GM19025 (cell line): ENCODE measurements at regions not wholly inside any gene's neighbourhood (a gene's known extent, or its start where the extent isn't known, plus 50 kb on each side); places are given as distances from the start of the nearest gene placed in this dataset.

Experiments
- ATAC-seq: cut with Tn5 transposase; IDR thresholded peaks from one replicate; pipeline ENCODE4 v1.9.1; 2021; ENCODE audit warnings: mild to moderate bottlenecking, low read depth, moderate library complexity; ENCODE audit not compliant: unreplicated experiment

DNA sequence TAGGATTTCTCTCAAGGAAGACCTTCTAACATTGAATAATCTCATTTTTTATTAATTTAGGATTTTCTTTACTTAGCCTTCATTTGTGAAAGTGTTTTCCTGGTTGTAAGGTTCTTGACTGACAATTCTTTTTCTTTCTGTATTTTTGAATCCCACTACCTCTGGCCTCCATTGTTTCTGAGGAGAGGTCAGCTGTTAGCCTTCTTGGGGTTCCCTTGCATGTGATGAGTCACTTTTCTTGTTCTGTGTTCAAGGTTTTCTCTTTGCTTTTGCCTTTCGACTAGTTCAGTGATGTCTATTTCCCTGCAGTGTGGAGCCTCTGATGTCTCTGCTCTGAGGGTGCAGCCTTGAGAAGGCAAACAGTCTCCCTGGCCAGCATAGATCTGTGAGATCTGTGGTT is 304.1 kb upstream of the ZNF32 start:
- ATAC-seq: no peak

DNA sequence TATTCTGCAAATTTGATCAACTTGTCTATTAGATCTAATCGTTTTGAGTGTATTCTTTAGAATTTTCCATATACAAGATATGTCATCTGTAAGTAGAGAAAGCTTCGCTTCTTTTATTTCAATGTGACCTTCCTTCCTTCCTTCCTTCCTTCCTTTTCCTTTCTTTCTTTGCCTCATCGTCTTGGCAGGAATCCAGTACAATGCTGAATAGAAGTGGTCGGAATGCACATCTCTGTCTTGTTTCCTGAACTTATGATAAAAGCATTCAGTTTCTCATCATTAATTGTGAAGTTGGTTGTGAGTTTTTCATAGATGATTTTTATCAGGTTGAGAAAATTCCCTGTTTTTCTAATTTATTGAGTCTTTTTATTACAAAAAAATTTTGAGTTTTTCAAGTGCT is 300.7 kb upstream of the ZNF32 start:
- ATAC-seq: no peak

DNA sequence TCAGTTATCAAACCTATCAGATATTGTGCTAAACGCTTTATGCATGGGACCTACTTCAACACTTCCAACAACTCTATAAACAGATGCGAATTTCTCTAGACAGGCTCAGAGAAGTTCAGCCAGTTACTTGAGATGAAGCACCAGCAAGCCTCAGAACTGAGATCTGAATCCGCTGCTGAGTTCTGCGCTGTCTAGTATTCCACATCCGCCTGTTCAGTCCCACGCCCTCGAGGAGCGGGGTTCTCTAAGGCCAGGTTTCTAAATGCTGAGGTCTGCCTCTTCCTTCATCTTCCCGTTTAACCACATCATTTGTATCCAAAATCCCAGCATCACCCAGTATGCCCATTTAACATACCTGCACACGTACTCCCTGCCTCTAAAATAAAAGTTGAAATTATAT is 297.8 kb upstream of the ZNF32 start:
- no peak for ATAC-seq

DNA sequence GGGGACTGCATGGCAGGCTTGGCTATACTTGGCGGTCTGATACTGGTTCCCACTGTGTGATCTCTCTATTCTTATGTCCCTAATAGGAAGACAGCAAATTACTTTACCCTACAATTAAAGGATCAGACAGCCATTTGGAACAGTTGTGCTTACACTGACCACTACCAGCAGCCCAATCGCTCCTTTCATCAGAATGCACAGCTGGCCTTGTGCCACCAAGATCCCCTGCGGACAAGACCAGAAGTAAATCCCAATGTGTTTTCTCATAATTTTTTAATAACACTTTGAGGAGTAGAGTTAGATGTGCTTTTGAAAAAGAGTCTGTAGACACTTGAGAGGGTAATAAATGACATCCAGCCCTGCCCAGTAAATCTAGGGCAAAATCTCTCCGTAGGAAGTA is 297.2 kb upstream of the ZNF32 start:
- ATAC-seq: no peak

DNA sequence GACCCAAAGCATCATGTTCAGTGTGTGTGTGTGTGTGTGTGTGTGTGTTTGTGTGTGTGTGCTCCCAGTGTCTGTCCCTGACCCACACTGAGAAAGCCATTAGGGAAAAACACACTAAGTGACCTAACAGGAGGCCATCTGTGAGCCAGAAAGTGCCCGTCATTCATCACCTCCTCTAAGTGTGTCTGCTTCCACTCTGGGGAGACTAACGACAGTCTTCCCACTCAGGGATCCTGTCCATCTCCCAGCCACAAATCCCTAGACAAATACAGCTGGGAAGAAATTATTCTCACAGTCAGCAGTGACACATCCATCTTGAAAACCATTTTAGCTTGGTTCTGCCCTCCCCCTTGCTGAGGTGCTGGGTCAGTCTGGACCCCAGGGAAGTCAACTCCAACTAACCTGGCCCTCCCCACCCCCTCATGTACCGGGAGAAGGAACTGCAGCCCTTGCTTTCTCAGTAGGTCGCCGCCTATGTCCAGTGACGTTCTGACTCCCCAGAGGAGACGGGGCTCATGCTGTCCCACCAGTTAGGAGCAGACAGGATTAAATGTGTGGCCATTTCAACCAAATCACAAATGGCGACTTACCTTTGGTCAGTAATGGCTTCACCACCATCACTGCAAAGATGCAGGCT is 296.5 kb upstream of the ZNF32 start:
- no peak for ATAC-seq

DNA sequence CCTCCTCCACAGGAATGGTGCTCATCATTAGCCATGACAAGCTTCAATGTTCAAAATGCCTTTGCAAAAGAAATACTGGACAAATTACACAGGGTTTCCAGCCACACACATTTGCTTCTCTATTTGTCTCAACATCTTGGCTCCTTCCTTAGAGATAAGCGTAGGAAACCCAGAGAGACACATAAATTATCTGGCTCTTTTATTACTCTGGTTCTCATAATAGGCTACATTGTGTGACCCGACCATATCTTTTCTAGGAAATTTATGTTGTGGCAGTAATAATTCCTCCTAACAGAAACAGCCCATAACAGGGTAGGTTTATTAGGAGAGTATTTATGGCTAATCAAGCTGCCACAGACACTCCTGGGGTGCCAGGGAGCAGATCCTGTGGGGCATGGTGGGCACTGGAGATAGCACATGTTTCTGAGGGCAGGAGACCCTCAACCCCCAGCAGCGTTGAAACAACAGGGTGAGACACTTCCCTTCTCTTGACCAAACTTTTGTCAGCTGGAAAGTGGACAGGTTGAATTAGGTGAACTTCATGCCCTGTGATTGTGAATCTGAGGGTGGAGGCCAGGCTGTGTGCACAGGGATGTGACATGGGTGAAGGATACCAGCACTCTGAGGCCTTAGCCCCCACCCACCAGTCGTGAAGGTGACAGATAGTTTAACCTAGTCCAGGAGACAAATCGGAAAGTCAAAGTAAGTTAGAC is 295.9 kb upstream of the ZNF32 start:
- no peak for ATAC-seq

DNA sequence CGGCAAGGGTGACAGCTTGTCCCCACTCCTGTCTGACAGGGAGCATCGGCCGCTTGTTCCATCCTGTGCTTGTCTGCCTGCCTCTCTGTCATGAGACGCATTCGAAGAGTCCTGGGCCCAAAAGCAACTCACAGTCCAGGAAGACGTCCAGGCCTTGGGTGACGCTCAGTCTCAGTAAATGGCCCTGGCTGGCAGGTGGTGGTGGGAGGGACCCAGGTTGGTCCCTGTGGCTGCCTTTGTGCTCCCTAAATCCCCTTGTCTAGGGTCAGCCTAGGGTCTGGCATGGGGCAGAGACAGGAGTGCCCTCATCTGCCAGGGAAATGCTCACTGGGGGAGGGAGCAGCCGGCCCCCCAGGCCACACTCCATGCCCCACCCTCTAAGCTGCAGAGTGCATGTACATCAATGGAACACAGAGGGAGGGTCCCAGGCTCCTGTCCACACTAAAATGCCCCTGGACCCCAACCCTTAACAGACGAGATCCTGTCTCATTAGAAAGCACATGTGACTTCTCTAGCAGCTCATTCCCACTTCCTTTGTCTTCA is 295.2 kb upstream of the ZNF32 start:
- ATAC-seq: no peak

DNA sequence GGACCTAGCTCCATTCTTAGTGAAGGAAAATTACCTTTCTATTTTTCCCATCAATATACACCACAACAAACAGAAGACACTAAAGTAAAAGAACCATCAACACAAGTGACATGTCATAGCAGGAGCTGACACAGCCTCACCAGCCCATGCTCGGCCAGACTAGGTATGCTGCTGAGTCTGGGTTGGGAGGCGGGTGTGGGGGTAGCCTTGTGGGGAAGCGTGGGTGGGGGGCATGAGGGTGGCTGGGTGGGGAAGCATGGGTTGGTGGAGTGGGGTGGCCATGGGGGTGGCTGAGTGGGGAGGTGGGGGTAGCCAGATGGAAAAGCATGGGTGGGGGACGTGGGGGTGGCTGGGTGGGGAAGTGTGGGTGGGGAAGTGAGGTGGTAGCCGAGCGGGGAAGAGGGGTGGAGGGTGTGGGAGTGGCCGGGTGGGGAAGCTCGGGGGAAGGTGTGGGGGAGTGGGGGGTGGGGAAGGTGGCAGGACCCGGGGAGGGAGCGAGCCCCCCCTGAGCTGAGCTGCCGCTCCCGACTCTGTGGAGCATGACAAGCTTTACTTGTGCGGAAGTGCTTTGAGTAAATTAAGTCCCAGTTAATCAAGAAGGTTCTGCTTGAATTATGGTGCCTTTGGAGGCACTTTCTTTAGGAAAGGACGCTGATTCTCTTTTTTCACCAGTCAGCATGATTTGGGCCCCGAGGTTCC is 294.6 kb upstream of the ZNF32 start:
- no peak for ATAC-seq

DNA sequence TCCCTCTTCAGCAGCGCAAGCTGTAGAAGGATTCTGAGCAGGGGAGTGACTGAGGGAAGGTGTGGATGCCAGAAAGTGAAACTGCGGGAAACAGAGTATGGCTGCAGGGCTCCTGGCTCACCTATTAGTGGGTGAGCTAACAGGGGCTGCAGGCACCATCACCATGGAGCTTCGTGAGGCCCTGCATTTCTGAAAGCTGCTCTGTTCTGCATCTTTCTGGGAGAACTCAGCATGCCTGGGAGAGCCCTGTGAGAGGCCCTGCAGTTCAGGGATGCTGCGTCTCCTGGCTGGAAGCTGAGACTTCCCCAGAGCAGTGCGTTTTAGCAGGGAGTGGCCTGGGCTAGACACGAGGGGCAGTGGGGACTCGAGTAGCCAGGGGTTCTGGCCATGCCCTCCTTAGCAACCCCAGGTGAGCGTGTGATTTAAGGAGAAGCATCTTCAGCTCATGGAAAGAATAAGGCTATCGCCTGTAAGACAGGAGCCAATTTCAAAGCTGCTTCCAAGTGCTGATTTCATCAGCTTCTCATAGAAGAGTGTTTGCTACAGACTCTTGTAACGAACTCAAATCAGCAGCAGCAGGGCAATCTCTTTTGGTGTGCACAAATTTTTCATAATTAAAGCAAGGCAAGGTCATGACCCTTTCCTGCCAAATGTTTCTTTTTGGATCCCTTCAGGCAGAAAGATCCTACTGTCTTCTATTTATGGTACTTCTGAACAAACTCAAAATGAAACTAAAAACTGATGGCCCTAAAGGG is 293.6 kb upstream of the ZNF32 start:
- no peak for ATAC-seq

DNA sequence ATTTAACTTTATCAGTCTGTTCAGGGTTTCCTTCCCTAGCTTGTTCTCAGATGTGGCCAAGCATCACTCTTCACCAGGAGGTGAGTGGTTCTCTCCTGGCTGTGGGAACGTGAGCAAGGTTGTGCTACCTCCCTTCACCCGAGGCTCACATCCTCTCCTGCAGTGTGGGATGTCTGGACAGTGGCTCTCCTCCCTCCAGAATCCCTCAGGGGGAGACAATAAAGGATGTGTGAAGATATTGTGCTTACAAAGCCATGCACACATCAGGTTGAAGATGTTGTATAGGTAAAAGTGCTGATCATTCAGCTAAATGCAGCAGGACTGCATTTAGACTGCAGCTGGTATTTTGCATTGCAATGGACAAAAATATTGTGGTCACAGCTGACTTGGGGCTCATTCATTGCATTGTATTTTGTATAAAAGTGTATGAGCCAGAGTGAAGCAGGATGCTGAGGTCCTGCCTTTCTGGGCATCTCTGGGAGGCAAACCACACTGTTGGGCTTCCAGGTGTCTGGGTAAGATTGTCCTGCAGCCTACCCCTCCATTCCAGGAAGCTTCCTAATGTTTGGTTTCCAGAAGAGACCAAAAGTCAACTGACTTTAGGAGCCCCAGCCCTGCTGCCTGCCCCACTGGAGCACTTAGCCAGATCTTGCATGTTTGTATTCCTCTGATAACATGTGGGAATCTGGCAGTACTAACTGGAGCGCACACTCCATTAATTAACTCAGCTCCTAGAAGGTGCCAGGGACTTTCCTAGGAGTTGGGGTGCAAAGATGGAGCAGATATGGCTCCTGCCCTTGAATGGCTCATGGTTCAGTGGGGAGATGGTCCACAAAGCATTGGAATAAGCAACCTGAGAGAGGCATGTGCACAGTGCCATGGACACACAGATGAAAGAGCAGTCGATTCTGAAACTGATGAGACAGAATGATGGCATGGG is 292.5 kb upstream of the ZNF32 start:
- no peak for ATAC-seq

DNA sequence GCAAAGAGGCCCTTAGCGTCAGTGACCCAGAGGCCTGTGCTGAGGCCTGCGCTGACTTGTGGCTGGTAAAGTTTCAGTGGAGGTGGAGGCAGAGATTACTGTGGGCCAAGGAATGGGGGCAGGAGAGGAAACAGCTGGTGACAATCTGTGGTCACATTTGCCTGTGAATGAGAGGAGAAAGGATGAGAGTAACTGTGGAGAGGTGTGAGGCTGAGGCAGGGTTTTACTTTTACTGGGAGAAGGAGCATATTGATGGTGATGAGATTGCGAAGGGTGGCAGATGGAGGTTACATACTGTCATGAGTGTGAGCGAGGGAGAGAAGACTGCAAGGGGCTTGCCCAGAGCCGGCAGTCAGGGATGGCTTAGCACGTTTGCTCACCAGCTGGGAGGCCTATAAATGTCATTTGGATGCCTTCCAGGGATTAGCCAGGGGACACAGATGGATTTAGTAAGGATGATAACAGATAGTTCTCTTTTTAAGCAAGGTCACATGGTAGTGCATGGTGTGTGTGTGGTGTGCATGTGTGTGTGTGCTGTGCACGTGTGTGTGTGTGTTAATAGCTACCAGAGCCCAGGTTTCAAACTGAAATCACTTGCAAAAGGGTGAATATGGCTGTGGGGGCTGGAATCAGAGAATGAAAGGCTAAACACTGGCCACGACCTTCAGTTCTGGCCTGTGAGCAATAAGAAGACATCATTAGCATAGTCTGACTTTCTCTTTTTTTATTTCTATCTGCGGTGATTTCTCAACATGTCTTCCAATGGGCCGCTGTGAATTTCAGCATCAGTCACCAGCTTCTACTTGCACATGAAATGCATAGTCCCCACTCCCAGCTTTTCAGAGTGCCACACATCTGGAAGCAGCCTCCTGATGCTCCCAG is 291.5 kb upstream of the ZNF32 start:
- ATAC-seq: no peak

DNA sequence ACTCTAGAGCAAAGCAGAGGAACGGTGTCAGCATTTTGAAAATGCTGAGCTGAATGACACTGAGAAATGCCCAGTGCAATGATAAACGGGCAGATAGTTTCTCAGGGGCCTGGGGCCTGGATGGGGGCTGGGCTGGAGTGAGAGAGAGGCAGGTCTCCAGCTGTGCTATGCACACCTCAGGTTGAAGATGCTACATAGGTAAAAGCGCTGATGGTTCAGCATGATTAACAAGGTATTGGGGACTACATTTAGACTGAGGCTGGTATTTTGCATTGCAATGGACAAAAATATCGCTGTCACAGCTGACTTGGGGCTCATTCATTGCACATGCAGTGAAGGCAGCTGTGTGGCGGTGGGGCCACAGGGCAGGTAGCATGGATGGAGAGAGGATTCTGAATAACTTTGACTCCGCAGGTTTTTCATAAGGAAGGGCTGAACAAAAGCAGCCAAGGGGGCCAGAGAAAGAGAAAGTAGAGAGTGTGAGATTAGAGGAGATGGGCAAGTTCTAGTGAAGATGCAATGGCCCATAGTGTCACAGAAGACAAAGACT is 290.8 kb upstream of the ZNF32 start:
- no peak for ATAC-seq

DNA sequence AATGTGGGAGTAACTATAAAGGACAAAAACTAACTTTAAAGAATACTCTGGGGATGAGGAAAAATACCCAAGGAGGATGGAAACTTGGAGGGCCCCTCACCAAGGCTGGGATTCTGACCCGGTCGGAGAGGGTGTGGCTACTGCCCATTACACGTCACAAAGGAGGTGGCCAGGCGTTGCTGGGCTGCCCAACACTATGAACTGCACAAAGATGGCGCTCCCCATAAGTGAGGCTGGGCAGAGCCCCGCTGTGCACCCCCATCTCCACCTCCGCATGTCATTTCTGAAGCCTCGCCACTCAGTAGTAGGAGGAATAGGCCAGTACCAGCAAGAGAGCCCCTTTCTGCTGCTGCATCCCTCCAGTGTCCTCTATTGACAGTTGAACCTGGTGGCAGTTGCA is 290.1 kb upstream of the ZNF32 start:
- no peak for ATAC-seq

DNA sequence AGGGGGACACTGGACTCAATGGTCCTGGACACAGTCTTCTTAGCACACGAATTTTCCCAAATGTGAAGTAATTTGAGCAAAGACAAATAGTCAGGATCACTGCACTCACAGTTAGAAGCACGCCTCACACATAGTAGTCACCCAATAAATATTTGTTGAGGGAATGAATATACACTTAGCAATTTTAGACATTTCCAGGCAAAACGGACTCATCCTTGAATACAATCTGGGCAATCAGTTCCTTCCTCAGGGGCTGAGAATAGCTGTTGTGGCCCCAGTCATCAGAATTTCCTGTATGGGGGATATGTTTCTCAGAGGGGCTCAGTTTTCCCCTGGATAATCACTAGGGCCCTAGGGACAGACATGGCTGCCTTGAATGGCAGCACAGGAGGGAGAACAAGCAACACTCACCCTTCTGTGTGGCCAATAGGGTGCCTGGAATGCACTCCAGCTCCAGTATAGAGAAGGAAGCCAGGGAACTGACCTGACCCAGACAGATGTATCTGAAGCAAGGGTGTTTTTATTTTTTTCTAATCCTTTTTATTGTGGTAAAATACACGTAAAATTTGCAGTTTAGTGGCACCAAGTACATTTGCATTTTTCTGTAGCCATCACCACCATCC is 282.7 kb upstream of the ZNF32 start:
- ATAC-seq: no peak

DNA sequence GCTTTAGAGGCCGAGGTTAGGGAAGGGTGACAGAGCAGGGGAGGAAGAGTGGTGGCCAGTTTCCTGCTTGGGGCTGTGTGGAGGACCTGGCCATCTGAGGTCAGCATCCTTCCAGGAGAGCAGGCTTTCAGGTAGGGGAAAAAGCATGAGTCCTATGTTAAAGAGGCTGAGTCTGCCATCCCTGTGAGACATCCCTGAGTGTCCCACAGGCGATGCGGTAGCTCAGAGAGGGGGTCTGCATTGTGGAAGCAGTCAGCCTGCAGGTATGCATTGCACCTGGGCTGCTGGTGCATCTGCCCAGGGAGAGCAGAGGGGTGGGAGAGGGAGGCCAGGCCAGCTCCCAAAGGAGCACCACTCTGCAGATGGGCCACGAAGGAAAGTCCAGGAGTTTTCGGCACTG is 282.1 kb upstream of the ZNF32 start:
- ATAC-seq: no peak

DNA sequence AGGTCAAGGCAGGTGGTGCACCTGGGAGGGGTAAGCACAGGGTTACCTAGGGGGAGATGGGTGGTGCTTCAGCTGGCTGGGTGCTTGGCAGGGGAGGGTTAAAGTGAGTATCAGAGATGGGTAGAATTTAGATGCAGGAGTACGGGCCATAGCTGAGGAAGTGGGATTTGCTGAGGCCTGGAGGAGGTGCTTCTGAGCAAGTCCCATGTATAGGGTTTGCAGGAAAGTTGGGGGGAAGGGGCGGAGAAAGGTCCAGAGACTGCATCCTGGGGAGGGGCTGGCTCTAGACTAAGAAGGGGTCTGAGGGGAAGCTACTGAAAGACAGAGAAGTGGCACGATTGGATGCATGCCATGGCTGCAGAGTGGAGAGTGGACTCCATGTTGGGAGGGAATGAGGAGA is 281.6 kb upstream of the ZNF32 start:
- no peak for ATAC-seq

DNA sequence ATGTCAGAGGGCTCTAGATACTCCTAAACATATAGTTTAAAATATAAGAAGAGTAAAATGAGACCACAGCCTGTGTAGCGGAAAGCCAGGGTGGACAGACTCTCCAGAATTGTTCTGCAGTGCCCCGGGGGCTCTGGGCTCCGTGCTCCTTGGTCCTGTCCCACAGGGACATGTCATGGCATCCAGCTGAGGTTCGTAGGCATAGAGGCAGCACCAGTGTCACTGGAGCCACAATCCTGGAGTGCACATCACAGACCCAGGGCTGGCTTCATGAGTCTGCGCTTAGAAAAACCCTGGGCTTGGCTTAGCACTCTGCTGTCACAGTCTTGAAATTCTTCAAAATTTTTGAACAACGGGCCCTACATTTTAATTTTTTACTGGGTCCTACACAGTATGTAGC is 280.4 kb upstream of the ZNF32 start:
- ATAC-seq: no peak

DNA sequence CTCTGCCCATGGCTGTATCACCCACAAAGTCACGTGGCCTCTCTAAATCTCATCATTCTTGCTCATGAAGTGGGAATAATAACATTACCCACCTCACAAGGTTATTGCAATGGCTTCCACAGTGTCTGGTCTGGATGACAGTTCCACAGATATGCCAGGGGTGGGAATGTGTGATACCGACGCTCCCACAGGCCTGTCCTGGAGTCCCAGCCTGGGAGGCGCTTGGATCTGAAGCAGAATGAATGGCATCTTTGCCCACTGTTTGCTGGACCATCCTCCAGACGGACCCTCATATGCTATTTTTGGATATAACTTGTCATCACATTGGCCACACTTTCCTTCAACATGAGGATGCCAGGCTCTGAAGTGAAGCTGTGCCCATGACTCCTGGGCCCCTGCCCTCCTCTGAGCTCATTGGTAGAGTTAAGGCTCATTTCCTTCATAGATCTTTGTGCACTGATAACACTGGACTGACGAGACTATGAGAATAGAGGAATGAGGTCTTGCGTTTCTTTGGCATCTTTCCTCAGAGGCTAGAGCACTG is 279.8 kb upstream of the ZNF32 start:
- ATAC-seq: no peak
